Heart right ventricle (tissue), 16 donors: ENCODE measurements at regions not wholly inside any gene's neighbourhood (a gene's known extent, or its start where the extent isn't known, plus 50 kb on each side); places are given as distances from the start of the nearest gene placed in this dataset.
A peak's percentile ranks its signal among the peaks of the same experiment; 100 is the strongest.
"Not testable (repeated sequence)": the region's sequence is repeated elsewhere in the genome, so short reads cannot be mapped to it uniquely, and the experiment has no call there.

Experiments
- ATAC-seq, 8 donors: fragments of 200-7000 bp; cut with Tn5 transposase; one replicate each; pipeline ENCODE4 v1.9.1; 2020; ENCODE audit warnings: mild to moderate bottlenecking in 8 of 8, moderate library complexity in 8 of 8, moderate number of reproducible peaks in 1 of 8
- DNase-seq, 2 donors: peaks; one replicate each; pipeline ENCODE4 v3.0.0-alpha.2; 2020
- H3K27ac ChIP-seq, 10 donors: fragments of 200-600 bp; sonication (generic) in 2 of 10; one replicate each; pipeline versions ENCODE4 v1.5.0 to v1.8.0; 2020 to 2022; ENCODE audit warnings: mild to moderate bottlenecking in 3 of 10
- H3K27me3 ChIP-seq, 7 donors: fragments of 200-600 bp; one replicate each; pipeline ENCODE4 v1.8.0; 2021 to 2022; ENCODE audit warnings: mild to moderate bottlenecking in 2 of 7
- H3K36me3 ChIP-seq, 9 donors: fragments of 200-600 bp; sonication (generic) in 1 of 9; one replicate each; pipeline versions ENCODE4 v1.5.0 to v1.8.0; 2020 to 2022; ENCODE audit warnings: mild to moderate bottlenecking in 2 of 9
- H3K4me1 ChIP-seq, 9 donors: fragments of 200-600 bp; sonication (generic) in 1 of 9; one replicate each; pipeline versions ENCODE4 v1.5.0 to v1.8.0; 2020 to 2022; ENCODE audit warnings: mild to moderate bottlenecking in 4 of 9
- H3K4me3 ChIP-seq, 10 donors: fragments of 200-600 bp; sonication (generic) in 2 of 10; one replicate each; pipeline versions ENCODE4 v1.5.0 to v1.8.0; 2020 to 2022; ENCODE audit warnings: mild to moderate bottlenecking in 7 of 10, moderate library complexity in 2 of 10
- H3K9me3 ChIP-seq, 11 donors: fragments of 200-600 bp in 10 of 11; sonication (generic) in 2 of 11; one replicate each; pipeline versions ENCODE4 v1.5.0 to v1.8.0; 2013 to 2022; ENCODE audit warnings: mild to moderate bottlenecking in 2 of 11, control low read depth in 1 of 11, moderate library complexity in 1 of 11
- WGBS, 2 donors: extraction: QIAGEN DNeasy Blood & Tissue Kit; methylation state at CpG; one replicate each; pipeline ENCODE4 v1.1.7; 2013; ENCODE audit warnings: inconsistent platforms in 1 of 2; 5-methylcytosine and 5-hydroxymethylcytosine counted together
- intact Hi-C, 10 donors: fragments of 100-400 bp; cut with DNase I; formaldehyde crosslinking; loops; one replicate each; pipeline versions ENCODE4 v1.11.1 to v1.14.2; 2022
- TF ChIP-seq, protein P1 (sequence below), 9 donors: fragments of 200-600 bp; sonication (generic) in 2 of 9; IDR thresholded peaks; one replicate each; pipeline versions ENCODE4 v1.5.0 to v1.8.0; 2021 to 2022; ENCODE audit warnings: antibody characterized with exemption in 9 of 9, mild to moderate bottlenecking in 5 of 9, moderate library complexity in 1 of 9
- donor health status: Arrhythmogenic right ventricular cardiomyopathy.
- donor health status: ischemic (EF 13 %, LVEDD 7.1; RV severe dilation, severe dysfunction).
- donor health status: healthy with polysubstance abuse.
- donor health status: DM: no; HTN: yes; CAD: no.
- donor health status: DM: no; HTN: no; CAD: no.
- donor health status: ischemic (EF 25% LVEDD 6.9; RV normal size, moderate dysfunction).
- donor health status: ischemic (EF 25% LVEDD 5.7; RV mildly dilated, moderate dysfunction).
- donor health status: healthy.
- donor health status: DM: yes; HTN: yes; CAD: no.
- donor health status: Ischemic cardiomyopathy.
- donor health status: ischemic (EF 35%, LVEDD 5.7; RV mildly dilated, moderate dysfunction).
- donor health status: nonischemic (EF 11% LVEDD 7.7; RV severe dilation, severe dysfunction).
- donor health status: DM: yes; HTN: yes; CAD: no.
- donor health status: PGD.
- donor health status: ischemic (EF 29% LVEDD 5.4; RV normal size, mild dysfunction).
- donor health status: nonischemic (EF 23%, LVEDD 6.1; RV moderate dilation, normal function).

DNA sequence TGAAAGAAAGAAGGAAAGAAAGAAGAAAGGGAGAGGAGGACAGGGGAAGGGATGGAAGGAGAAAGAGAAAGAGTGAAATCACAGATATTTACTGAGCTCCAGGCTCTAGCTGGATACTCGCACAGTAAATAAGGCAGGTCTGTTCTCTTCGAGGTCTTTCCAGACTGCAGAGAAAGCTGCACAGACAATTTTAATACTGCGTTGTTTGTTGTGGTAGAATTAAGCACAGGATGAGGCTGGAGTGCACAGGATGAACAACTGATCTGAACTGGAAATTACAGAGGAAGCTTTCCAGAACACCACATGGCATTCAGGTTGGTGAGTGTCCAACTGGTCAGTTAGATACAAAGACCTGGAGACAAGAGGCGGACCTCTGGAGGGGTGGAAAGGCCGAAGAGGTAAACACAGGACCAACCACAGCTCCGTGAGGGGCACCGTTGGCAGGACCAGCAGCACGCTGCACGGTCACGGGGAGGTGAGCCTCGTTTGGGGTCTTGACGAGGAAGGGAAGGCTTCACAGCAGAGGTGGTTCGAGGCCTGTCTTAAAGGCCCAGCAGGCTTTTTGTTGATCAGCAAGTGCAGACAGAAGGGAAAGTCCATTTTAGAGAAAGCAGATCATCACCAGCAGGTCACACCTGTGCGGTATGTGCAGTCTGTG is 121.7 kb downstream of the ATP6V0E2 start:
- not testable (repeated sequence) for H3K36me3 ChIP-seq, DNase-seq, H3K4me1 ChIP-seq

DNA sequence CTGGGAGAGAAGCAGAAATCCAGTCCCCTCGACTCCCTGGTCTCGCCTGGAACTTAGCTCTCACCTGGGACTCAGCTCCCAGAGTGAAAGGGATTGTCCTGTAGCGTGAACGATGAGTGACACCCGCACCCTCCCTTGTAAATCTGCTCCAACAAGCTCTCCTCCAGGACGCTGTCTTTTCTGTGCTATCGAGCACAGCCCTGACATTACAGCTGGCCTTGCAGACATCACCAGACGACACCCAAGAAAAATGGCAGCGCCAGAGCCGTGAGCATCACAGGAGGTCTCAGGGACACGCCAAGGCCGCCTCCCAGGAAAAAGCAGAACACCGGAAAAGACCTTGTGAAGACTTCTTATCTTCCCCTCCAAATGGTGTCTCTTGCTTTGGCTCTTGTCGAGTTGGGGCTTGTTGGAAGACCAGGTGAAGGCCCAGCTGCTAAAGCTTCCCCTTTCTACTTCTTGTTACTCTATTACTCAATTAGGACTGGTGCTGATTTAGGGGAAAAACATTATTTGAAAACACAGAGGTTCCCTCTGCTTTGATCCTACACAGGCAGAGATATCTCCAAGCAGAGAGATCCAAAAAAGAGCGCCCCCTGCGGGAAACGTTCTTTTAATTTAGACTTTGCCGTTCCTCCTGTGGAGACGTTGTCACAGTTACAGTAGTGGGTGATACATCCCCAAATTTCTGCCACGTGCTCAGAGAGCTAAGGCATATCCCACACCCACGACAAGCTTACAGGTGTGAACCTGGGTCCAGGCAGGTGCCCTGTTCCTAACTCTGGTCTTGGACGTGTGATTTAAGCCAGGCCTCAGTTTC is 127.2 kb downstream of the ATP6V0E2 start:
- H3K9me3 ChIP-seq, DNase-seq, H3K4me3 ChIP-seq, H3K27ac ChIP-seq, H3K27me3 ChIP-seq, H3K36me3 ChIP-seq, ATAC-seq, H3K4me1 ChIP-seq, intact Hi-C loops: not testable (repeated sequence)
- 47 to 50% methylated on average over 21 to 22 of the region's 22 CpGs for WGBS, 2 donors
- TF ChIP-seq, protein P1, sequence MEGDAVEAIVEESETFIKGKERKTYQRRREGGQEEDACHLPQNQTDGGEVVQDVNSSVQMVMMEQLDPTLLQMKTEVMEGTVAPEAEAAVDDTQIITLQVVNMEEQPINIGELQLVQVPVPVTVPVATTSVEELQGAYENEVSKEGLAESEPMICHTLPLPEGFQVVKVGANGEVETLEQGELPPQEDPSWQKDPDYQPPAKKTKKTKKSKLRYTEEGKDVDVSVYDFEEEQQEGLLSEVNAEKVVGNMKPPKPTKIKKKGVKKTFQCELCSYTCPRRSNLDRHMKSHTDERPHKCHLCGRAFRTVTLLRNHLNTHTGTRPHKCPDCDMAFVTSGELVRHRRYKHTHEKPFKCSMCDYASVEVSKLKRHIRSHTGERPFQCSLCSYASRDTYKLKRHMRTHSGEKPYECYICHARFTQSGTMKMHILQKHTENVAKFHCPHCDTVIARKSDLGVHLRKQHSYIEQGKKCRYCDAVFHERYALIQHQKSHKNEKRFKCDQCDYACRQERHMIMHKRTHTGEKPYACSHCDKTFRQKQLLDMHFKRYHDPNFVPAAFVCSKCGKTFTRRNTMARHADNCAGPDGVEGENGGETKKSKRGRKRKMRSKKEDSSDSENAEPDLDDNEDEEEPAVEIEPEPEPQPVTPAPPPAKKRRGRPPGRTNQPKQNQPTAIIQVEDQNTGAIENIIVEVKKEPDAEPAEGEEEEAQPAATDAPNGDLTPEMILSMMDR (IDR thresholded peaks at IDR 0.05), result peak in 5 of 9 donors; percentile 14 to 26 (median 19)

More for the DNA sequence above, 121.7 kb downstream of the ATP6V0E2 start:
- ATAC-seq, H3K27ac ChIP-seq, H3K9me3 ChIP-seq, H3K27me3 ChIP-seq, intact Hi-C loops, H3K4me3 ChIP-seq: not testable (repeated sequence)
- WGBS, 2 donors, result 71 to 77% methylated on average over 13 of the region's 14 CpGs

GRCh38 chr7:150003304-150003810 is 129.6 kb downstream of the ATP6V0E2 start:
- TF ChIP-seq, protein P1 (IDR thresholded peaks at IDR 0.05), result no peak
- Histone ChIP-seq H3K4me1 (no peaks in the 10 kb centered on the region), H3K27me3 (peaks cover 0 to 8% (median 0%) of the 10 kb centered on the region in 7 donors), H3K4me3 (no peak overlapping the region), H3K27ac (no peak overlapping the region), H3K9me3 (peaks cover 0 to 4% (median 0%) of the 10 kb centered on the region in 11 donors), H3K36me3 (no peaks in the 10 kb centered on the region)
- no peak for DNase-seq
- 62 to 76% methylated on average over 4 of the region's 4 CpGs for WGBS, 2 donors
- intact Hi-C loops, result no loop called here
- ATAC-seq, result peak in 5 of 8 donors; percentile 13 to 53 (median 25)

- H3K4me3 ChIP-seq, H3K36me3 ChIP-seq, H3K27ac ChIP-seq, DNase-seq, ATAC-seq, H3K27me3 ChIP-seq, intact Hi-C loops, H3K9me3 ChIP-seq, H3K4me1 ChIP-seq: not testable (repeated sequence)
- 72 to 90% methylated on average over 2 of the region's 2 CpGs for WGBS, 2 donors
These were observed 130.2 kb downstream of the ATP6V0E2 start for GRCh38 chr7:150003973-150004372.

- ATAC-seq, DNase-seq, H3K36me3 ChIP-seq, H3K4me1 ChIP-seq, H3K9me3 ChIP-seq, H3K27ac ChIP-seq, H3K27me3 ChIP-seq, H3K4me3 ChIP-seq, intact Hi-C loops: not testable (repeated sequence)
- 94 to 96% methylated on average over 4 of the region's 4 CpGs for WGBS, 2 donors
These were observed 131.1 kb downstream of the ATP6V0E2 start for GRCh38 chr7:150004843-150005242.

DNA sequence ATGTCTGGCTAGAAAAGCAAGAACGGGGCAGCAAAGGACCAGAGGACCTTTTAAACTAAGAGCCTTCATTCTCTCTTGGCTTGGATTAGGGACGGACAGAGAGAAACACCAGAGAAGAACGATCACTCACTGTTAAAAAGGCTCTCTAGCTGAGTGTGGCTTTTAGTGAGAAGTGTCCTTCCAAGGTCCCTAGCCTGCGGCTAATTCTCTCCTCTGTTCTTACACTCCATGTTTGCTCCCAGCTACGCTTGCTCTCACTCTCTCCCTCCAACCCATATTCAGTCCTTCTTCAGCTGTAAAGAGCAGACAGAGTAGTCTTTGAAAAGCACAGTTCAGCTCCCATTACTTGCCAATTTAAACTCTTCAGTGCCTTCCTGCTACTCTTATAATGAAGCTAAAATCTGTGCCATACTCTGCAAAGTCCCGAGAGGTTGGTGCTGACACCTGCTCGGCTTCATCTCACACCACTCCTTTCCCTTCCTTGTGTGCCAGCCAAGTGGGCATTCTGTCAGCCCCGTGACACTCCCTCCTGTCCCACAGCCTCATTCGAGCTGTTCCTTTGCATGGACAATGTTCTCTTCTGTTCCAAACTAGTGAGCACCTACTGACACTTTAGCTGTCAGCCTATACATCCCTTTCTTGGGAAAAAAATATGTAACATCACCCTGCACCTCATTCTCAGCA is 136.0 kb downstream of the ATP6V0E2 start:
- 59% methylated on average over 6 to 8 of the region's 9 CpGs for WGBS, 2 donors
- peak in 5 of 8 donors; percentile 30 to 96 (median 79) for ATAC-seq

DNA sequence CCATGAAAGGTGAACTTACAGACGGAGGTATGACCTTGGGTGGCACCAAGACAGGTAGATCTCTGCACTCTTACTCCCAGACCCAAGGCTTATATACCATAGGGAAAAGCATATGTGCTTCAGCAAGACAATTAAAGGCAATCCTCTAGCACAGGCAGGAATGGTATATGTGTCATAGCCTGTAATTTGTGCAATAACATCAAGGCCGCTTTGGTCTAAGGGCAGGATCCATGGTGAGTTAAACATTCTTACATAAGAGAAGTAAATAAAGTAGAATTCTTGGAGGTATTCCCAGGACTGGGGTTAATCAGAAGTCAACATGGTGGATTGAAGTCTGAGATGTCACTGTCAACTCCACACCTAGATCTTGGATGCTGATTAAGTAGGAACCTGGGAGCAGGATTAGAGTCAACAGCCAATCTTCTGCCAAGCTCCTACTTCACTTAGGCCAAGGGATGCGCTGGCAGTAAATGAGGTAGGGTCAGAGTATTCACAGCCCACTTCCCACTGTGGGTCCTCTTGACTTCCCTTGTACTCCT is 143.0 kb downstream of the ATP6V0E2 start:
- ATAC-seq, H3K9me3 ChIP-seq, DNase-seq, intact Hi-C loops, H3K4me3 ChIP-seq, H3K36me3 ChIP-seq, H3K27me3 ChIP-seq, H3K4me1 ChIP-seq, H3K27ac ChIP-seq: not testable (repeated sequence)
- WGBS, 2 donors, result 88 to 95% methylated on average over 3 of the region's 3 CpGs

More for the DNA sequence above, 136.0 kb downstream of the ATP6V0E2 start:
- intact Hi-C loops, H3K36me3 ChIP-seq, H3K4me3 ChIP-seq, H3K4me1 ChIP-seq, DNase-seq, H3K9me3 ChIP-seq, H3K27me3 ChIP-seq, H3K27ac ChIP-seq: not testable (repeated sequence)

- H3K4me1 ChIP-seq, H3K36me3 ChIP-seq, DNase-seq, H3K9me3 ChIP-seq, ATAC-seq, H3K27ac ChIP-seq, intact Hi-C loops, H3K4me3 ChIP-seq, H3K27me3 ChIP-seq: not testable (repeated sequence)
- 71 to 82% methylated on average over 3 of the region's 3 CpGs for whole genome bisulfite sequencing, 2 donors
These were observed 146.4 kb downstream of the ATP6V0E2 start for GRCh38 chr7:150020210-150020609.
